SK-N-SH treated with all-trans-retinoic acid at 6 μM for 48 hours (cell line): ENCODE measurements at regions not wholly inside any gene's neighbourhood (a gene's known extent, or its start where the extent isn't known, plus 50 kb on each side); places are given as distances from the start of the nearest gene placed in this dataset.

Source experiments
- ATAC-seq: fragments of 200-7000 bp; cut with Tn5 transposase; 3 replicates; pipeline ENCODE4 v1.9.1; 2020; ENCODE audit warnings: mild to moderate bottlenecking, moderate library complexity
- ARNTL ChIP-seq: fragments of 450-650 bp; formaldehyde crosslinking; IDR thresholded peaks from 2 replicates; pipeline ENCODE4 v1.5.0; 2020; ENCODE audit warnings: low read depth, mild to moderate bottlenecking, moderate library complexity, borderline replicate concordance
- BACH2 ChIP-seq: fragments of 250-450 bp; sonication (Bioruptor Pico); IDR thresholded peaks from 2 replicates; pipeline ENCODE4 v1.9.0; 2021; ENCODE audit warnings: mild to moderate bottlenecking, borderline replicate concordance
- CSDC2 ChIP-seq: fragments of 250-450 bp; sonication (Bioruptor Pico); IDR thresholded peaks from 2 replicates; pipeline ENCODE4 v1.5.0; 2020; ENCODE audit warnings: mild to moderate bottlenecking, moderate library complexity
- CSRNP3 ChIP-seq: fragments of 250-450 bp; sonication (Bioruptor Pico); IDR thresholded peaks from 2 replicates; pipeline ENCODE4 v1.5.1; 2021; ENCODE audit warnings: mild to moderate bottlenecking, moderate library complexity
- GLIS3 ChIP-seq: fragments of 250-450 bp; sonication (Bioruptor Pico); IDR thresholded peaks from 2 replicates; pipeline ENCODE4 v1.5.0; 2020; ENCODE audit warnings: mild to moderate bottlenecking, moderate library complexity
- ISL1 ChIP-seq: fragments of 250-450 bp; sonication (Bioruptor Pico); IDR thresholded peaks from 2 replicates; pipeline ENCODE4 v2.1.2; 2022; ENCODE audit warnings: mild to moderate bottlenecking, moderate library complexity
- OSR1 ChIP-seq: fragments of 250-450 bp; sonication (Bioruptor Pico); IDR thresholded peaks from 2 replicates; pipeline ENCODE4 v1.8.0; 2022; ENCODE audit warnings: moderate library complexity, mild to moderate bottlenecking, inconsistent platforms
- PPARA ChIP-seq: fragments of 250-450 bp; sonication (Bioruptor Pico); IDR thresholded peaks from 2 replicates; pipeline ENCODE4 v1.5.0; 2020; ENCODE audit warnings: mild to moderate bottlenecking, borderline replicate concordance
- RARB ChIP-seq: fragments of 250-450 bp; sonication (Bioruptor Pico); IDR thresholded peaks from 2 replicates; pipeline ENCODE4 v1.8.0; 2021; ENCODE audit warnings: mild to moderate bottlenecking, moderate library complexity
- SNAI2 ChIP-seq: fragments of 250-450 bp; sonication (Bioruptor Pico); IDR thresholded peaks from 2 replicates; pipeline ENCODE4 v1.5.0; 2020; ENCODE audit warnings: mild to moderate bottlenecking, moderate library complexity
- TOX ChIP-seq: fragments of 250-450 bp; sonication (Bioruptor Pico); IDR thresholded peaks from 2 replicates; pipeline ENCODE4 v1.8.0; 2021; ENCODE audit warnings: mild to moderate bottlenecking, moderate library complexity, borderline replicate concordance
- ZC3H10 ChIP-seq: fragments of 250-450 bp; sonication (Bioruptor Pico); IDR thresholded peaks from 2 replicates; pipeline ENCODE4 v1.5.1; 2021; ENCODE audit warnings: mild to moderate bottlenecking, moderate library complexity
- ZFP3 ChIP-seq: fragments of 250-450 bp; sonication (Bioruptor Pico); IDR thresholded peaks from 2 replicates; pipeline ENCODE4 v1.5.0; 2020; ENCODE audit warnings: mild to moderate bottlenecking, moderate library complexity
- ZFP30 ChIP-seq: fragments of 450-650 bp; formaldehyde crosslinking; IDR thresholded peaks from 2 replicates; pipeline ENCODE4 v1.5.0; 2022; ENCODE audit warnings: mild to moderate bottlenecking, moderate library complexity
- ZNF565 ChIP-seq: fragments of 450-650 bp; formaldehyde crosslinking; conservative IDR thresholded peaks from 2 replicates; pipeline ENCODE4 v1.5.0; 2020; ENCODE audit warnings: low read depth, mild to moderate bottlenecking, moderate library complexity
- ZNF70 ChIP-seq: fragments of 450-650 bp; formaldehyde crosslinking; IDR thresholded peaks from 2 replicates; pipeline ENCODE4 v1.5.0; 2020; ENCODE audit warnings: mild to moderate bottlenecking, moderate library complexity
- ZNF8 ChIP-seq: fragments of 450-650 bp; formaldehyde crosslinking; IDR thresholded peaks from 2 replicates; pipeline ENCODE4 v1.5.0; 2020; ENCODE audit warnings: mild to moderate bottlenecking, moderate library complexity
- TF ChIP-seq, protein P1 (sequence below): fragments of 250-450 bp; sonication (Bioruptor Pico); IDR thresholded peaks from 2 replicates; pipeline ENCODE4 v1.5.1; 2020; ENCODE audit warnings: low read depth, mild to moderate bottlenecking, moderate library complexity
- TF ChIP-seq, protein P2 (sequence below): fragments of 250-450 bp; sonication (Bioruptor Pico); IDR thresholded peaks from 2 replicates; pipeline ENCODE4 v1.5.0; 2020; ENCODE audit warnings: mild to moderate bottlenecking, moderate library complexity
- TF ChIP-seq, protein P3 (sequence below): fragments of 250-450 bp; sonication (Bioruptor Pico); IDR thresholded peaks from 2 replicates; pipeline ENCODE4 v1.8.0; 2021; ENCODE audit warnings: low read depth, mild to moderate bottlenecking, moderate library complexity, borderline replicate concordance
- TF ChIP-seq, protein P4 (sequence below): fragments of 250-450 bp; sonication (Bioruptor Pico); IDR thresholded peaks from 2 replicates; pipeline ENCODE4 v1.8.0; 2020; ENCODE audit warnings: mild to moderate bottlenecking, moderate library complexity, borderline replicate concordance

DNA sequence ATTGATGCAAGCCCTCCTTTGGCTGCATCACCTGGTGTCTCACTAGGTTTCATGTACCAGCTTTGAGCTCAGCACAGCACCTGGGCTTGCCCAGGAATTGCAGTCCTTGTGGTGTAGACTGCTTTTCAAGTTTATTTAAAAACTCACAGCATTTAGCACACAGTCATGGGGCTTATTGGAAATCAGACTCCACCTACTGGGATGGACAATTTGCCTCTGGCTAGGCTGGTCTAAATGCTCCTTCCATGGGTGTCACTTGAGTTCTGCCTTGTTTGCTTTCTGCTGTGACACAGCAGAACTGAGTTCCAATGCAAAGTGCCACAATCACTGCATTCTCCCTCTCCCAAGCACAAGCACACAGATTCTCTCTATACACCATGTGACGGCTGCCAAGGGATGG lies 453.3 kb downstream of the GABRG2 start:
- TF ChIP-seq BACH2 (CRISPR knock-in tag), result no peak
- TF ChIP-seq ZNF70 (CRISPR knock-in tag), result no peak
- TF ChIP-seq, protein P1, sequence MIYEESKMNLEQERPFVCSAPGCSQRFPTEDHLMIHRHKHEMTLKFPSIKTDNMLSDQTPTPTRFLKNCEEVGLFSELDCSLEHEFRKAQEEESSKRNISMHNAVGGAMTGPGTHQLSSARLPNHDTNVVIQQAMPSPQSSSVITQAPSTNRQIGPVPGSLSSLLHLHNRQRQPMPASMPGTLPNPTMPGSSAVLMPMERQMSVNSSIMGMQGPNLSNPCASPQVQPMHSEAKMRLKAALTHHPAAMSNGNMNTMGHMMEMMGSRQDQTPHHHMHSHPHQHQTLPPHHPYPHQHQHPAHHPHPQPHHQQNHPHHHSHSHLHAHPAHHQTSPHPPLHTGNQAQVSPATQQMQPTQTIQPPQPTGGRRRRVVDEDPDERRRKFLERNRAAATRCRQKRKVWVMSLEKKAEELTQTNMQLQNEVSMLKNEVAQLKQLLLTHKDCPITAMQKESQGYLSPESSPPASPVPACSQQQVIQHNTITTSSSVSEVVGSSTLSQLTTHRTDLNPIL (CRISPR knock-in tag), result no peak
- no peak for TF ChIP-seq ZFP3
- TF ChIP-seq, protein P2, sequence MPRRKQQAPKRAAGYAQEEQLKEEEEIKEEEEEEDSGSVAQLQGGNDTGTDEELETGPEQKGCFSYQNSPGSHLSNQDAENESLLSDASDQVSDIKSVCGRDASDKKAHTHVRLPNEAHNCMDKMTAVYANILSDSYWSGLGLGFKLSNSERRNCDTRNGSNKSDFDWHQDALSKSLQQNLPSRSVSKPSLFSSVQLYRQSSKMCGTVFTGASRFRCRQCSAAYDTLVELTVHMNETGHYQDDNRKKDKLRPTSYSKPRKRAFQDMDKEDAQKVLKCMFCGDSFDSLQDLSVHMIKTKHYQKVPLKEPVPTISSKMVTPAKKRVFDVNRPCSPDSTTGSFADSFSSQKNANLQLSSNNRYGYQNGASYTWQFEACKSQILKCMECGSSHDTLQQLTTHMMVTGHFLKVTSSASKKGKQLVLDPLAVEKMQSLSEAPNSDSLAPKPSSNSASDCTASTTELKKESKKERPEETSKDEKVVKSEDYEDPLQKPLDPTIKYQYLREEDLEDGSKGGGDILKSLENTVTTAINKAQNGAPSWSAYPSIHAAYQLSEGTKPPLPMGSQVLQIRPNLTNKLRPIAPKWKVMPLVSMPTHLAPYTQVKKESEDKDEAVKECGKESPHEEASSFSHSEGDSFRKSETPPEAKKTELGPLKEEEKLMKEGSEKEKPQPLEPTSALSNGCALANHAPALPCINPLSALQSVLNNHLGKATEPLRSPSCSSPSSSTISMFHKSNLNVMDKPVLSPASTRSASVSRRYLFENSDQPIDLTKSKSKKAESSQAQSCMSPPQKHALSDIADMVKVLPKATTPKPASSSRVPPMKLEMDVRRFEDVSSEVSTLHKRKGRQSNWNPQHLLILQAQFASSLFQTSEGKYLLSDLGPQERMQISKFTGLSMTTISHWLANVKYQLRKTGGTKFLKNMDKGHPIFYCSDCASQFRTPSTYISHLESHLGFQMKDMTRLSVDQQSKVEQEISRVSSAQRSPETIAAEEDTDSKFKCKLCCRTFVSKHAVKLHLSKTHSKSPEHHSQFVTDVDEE (CRISPR knock-in tag), result no peak
- no peak for TF ChIP-seq ZNF8 (CRISPR knock-in tag)
- no peak for TF ChIP-seq SNAI2 (CRISPR knock-in tag)
- TF ChIP-seq ZNF565 (CRISPR knock-in tag), result no peak
- TF ChIP-seq ISL1 (CRISPR knock-in tag), result no peak
- TF ChIP-seq CSRNP3 (CRISPR knock-in tag), result no peak
- TF ChIP-seq ZC3H10, result no peak
- no peak for TF ChIP-seq TOX
- no peak for TF ChIP-seq GLIS3 (CRISPR knock-in tag)
- no peak for TF ChIP-seq OSR1
- no peak for TF ChIP-seq RARB (CRISPR knock-in tag)
- TF ChIP-seq PPARA (CRISPR knock-in tag), result no peak
- TF ChIP-seq CSDC2 (CRISPR knock-in tag), result no peak
- no peak for ATAC-seq

DNA sequence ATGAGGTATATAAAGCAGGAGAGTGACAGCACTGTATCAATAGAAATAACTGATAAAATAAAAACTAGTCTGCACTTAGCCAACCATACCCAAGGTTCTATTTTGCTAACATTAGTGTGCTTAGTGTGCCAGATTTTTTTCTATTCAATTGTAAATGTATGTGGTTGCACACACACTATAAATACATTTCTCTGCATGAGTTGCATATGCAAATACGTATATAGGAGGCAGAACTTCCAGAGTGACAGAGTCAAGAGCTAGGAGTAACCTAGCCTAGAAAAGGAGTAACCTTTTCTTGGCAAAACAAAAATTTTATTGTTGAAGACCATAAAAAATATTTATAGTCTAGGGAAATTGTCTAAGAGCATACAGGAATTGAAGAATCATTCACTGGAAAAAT lies 461.6 kb downstream of the GABRG2 start:
- TF ChIP-seq, protein P3, sequence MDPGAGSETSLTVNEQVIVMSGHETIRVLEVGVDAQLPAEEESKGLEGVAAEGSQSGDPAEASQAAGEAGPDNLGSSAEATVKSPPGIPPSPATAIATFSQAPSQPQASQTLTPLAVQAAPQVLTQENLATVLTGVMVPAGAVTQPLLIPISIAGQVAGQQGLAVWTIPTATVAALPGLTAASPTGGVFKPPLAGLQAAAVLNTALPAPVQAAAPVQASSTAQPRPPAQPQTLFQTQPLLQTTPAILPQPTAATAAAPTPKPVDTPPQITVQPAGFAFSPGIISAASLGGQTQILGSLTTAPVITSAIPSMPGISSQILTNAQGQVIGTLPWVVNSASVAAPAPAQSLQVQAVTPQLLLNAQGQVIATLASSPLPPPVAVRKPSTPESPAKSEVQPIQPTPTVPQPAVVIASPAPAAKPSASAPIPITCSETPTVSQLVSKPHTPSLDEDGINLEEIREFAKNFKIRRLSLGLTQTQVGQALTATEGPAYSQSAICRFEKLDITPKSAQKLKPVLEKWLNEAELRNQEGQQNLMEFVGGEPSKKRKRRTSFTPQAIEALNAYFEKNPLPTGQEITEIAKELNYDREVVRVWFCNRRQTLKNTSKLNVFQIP (CRISPR knock-in tag), result no peak
- TF ChIP-seq OSR1 (no peak), ISL1 (CRISPR knock-in tag) (no peak), ZNF70 (CRISPR knock-in tag) (no peak), BACH2 (CRISPR knock-in tag) (no peak), RARB (CRISPR knock-in tag) (no peak), TOX (no peak), PPARA (CRISPR knock-in tag) (no peak), ARNTL (CRISPR knock-in tag) (no peak), ZFP3 (no peak), ZNF565 (CRISPR knock-in tag) (no peak), CSRNP3 (CRISPR knock-in tag) (no peak), GLIS3 (CRISPR knock-in tag) (no peak), ZFP30 (CRISPR knock-in tag) (no peak), ZC3H10 (no peak), SNAI2 (CRISPR knock-in tag) (no peak)
- TF ChIP-seq, protein P1 (CRISPR knock-in tag), result no peak
- TF ChIP-seq, protein P2 (CRISPR knock-in tag), result no peak
- TF ChIP-seq, protein P4, sequence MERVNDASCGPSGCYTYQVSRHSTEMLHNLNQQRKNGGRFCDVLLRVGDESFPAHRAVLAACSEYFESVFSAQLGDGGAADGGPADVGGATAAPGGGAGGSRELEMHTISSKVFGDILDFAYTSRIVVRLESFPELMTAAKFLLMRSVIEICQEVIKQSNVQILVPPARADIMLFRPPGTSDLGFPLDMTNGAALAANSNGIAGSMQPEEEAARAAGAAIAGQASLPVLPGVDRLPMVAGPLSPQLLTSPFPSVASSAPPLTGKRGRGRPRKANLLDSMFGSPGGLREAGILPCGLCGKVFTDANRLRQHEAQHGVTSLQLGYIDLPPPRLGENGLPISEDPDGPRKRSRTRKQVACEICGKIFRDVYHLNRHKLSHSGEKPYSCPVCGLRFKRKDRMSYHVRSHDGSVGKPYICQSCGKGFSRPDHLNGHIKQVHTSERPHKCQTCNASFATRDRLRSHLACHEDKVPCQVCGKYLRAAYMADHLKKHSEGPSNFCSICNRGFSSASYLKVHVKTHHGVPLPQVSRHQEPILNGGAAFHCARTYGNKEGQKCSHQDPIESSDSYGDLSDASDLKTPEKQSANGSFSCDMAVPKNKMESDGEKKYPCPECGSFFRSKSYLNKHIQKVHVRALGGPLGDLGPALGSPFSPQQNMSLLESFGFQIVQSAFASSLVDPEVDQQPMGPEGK (CRISPR knock-in tag), result no peak
- TF ChIP-seq, all 23 proteins: peak for 0
- ATAC-seq, result no peak
